ENCODE measurements at regions not wholly inside any gene's neighbourhood (a gene's known extent, or its start where the extent isn't known, plus 50 kb on each side); places are given as distances from the start of the nearest gene placed in this dataset.

DNA sequence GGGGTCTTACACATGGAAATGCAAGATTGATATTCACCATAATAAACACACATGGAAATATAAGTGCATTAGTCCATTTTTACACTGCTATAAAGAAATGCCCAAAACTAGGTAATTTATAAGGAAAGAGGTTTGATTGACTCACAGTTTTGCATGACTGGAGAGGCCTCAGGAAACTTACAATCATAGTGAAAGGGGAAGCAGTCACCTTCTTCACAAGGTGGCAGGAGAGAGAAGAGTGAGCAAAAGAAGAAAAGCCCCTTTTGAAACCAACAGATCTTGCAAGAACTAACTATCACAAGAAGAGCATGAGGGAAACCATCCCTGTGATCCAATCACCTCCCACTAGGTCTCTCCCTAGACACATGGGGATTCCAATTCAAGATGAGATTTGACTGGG lies 111.7 kb upstream of the TP63 start:
- no peak overlapping the region for H3K4me3 ChIP-seq (ENCODE audit: low read depth, low read length)
- ChIA-PET CTCF (no interaction called here), POLR2A (no interaction called here)
- no peak for DNase-seq (ENCODE audit: low read depth, low spot score)
- TF ChIP-seq, protein P1, sequence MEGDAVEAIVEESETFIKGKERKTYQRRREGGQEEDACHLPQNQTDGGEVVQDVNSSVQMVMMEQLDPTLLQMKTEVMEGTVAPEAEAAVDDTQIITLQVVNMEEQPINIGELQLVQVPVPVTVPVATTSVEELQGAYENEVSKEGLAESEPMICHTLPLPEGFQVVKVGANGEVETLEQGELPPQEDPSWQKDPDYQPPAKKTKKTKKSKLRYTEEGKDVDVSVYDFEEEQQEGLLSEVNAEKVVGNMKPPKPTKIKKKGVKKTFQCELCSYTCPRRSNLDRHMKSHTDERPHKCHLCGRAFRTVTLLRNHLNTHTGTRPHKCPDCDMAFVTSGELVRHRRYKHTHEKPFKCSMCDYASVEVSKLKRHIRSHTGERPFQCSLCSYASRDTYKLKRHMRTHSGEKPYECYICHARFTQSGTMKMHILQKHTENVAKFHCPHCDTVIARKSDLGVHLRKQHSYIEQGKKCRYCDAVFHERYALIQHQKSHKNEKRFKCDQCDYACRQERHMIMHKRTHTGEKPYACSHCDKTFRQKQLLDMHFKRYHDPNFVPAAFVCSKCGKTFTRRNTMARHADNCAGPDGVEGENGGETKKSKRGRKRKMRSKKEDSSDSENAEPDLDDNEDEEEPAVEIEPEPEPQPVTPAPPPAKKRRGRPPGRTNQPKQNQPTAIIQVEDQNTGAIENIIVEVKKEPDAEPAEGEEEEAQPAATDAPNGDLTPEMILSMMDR (IDR thresholded peaks at IDR 0.05; ENCODE audit: insufficient read depth, low read length, missing control alignments): no peak

DNA sequence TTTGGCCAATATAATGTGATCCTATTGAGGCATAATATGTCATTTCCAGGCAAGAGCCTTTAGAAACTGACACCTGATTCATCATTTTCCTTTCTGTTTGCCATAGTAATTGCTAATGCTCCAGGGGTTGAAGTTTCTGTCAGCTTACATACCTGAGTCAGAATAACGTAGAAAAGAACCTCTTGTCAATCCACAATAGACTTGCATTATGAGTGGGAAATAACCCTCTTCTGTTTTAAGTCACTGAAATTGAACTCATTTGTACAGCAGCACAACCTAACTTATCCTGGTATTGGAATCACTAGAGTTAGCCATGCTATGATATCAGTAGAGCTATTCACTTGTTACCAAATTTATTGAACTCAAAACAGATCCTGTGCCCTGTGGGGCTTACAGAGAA lies 101.7 kb upstream of the TP63 start:
- TF ChIP-seq, protein P1 (IDR thresholded peaks at IDR 0.05; ENCODE audit: insufficient read depth, low read length, missing control alignments): no peak
- DNase-seq (ENCODE audit: low read depth, low spot score): no peak
- POLR2A ChIA-PET: no interaction called here
- CTCF ChIA-PET: interaction anchor here (1.5 kb wide), 1 partner anchor 15 kb away, joined by 4 read pairs; no protein-coding TSS in a partner anchor
- no peak overlapping the region for H3K4me3 ChIP-seq (ENCODE audit: low read depth, low read length)

DNA sequence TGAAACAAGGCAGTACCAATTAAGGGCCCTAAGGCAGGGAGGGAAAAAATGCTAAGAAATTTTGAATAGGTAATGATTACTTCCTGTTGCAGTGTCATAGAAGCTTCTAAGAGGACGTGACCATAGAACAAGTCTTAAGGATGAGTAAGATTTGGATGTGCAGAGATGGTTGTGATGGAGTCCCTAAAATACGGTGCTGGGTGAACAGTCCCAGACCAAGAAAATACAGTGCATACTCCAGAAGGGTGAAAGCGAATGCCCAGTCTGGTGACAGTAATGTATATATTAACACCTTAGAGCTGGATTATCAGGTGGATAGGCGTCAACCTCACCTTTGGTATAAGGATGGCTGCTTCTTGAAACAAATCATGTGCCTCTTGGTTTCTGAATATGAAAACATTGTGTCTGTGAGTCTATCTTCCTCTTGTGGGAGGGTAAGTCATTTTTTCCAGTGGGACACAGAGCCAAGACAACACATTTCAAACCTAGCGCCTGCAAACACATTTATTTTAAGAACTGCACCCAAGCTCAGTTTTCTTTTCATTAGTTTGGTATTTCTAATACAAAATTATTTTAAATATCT lies 101.2 kb upstream of the TP63 start:
- TF ChIP-seq, protein P1 (IDR thresholded peaks at IDR 0.05; ENCODE audit: insufficient read depth, low read length, missing control alignments): no peak
- CTCF ChIA-PET: interaction anchor here (1.5 kb wide), 1 partner anchor 15 kb away, joined by 4 read pairs; no protein-coding TSS in a partner anchor
- DNase-seq (ENCODE audit: low read depth, low spot score): no peak
- H3K4me3 ChIP-seq (ENCODE audit: low read depth, low read length): no peak overlapping the region
- POLR2A ChIA-PET: no interaction called here

DNA sequence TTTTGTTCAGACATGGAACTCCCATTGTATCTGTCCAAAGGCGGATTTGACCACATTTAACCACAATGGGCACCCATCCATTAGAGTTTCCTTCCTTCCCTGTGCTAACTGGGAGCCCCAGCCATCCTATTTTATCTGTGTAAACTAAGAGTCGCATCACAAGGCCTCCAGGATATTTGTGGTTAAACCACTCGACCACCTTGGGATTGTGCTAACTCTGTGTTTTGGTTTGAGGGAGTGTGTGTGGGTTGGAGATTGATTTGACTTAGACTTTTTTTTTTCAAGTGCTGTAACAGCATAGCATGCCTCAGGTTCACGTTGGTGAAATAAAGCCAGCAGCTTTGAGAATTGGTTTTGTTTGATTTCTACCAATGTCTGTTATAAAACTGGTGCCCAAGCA lies 100.4 kb upstream of the TP63 start:
- TF ChIP-seq, protein P1 (IDR thresholded peaks at IDR 0.05; ENCODE audit: insufficient read depth, low read length, missing control alignments): no peak
- ChIA-PET CTCF (no interaction called here), POLR2A (no interaction called here)
- no peak for DNase-seq (ENCODE audit: low read depth, low spot score)
- no peak overlapping the region for H3K4me3 ChIP-seq (ENCODE audit: low read depth, low read length)

DNA sequence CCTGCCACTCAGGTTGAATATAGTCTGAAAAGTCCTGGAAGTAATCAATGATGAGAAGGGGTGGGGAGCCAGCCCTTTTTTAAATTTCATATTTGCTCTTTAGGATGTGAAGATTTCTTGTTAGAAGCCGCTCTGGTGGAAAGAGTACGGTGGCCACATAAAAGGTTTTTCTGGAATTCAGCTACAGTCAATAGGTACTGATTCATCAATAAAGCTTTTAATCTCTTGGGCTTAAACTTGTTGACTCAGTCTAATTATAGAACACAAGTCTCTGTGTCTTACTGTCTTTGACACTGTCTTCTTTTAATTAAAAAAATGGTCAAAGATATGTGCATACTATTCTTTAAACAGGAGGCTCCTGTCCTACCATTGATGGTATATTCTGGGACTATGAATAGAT lies 99.9 kb upstream of the TP63 start:
- TF ChIP-seq, protein P1 (IDR thresholded peaks at IDR 0.05; ENCODE audit: insufficient read depth, low read length, missing control alignments): no peak
- no peak for DNase-seq (ENCODE audit: low read depth, low spot score)
- H3K4me3 ChIP-seq (ENCODE audit: low read depth, low read length): no peak overlapping the region
- CTCF ChIA-PET: no interaction called here
- POLR2A ChIA-PET: interaction anchor here (0.5 kb wide), 1 partner anchor 239 kb away, joined by 4 read pairs; no protein-coding TSS in a partner anchor

DNA sequence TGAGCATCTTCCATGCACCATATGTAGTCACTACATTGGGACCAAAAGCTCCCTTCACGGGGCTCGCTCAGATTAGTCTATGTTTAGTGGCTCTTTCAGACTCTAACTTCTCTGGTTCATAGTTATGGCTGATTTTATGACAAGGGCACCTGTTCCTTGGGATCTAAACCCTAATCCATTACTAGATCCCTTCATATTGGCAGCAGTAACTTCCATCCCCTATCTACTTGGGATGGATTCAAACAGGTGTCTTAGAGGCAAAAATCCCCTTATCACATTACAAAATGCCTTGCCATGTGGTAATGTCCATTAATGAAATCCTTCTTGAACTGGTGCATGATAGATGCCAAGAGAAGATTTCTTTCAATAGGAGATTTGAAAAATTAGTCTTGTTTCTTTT lies 96.7 kb upstream of the TP63 start:
- POLR2A ChIA-PET: no interaction called here
- TF ChIP-seq, protein P1 (IDR thresholded peaks at IDR 0.05; ENCODE audit: insufficient read depth, low read length, missing control alignments): no peak
- no peak overlapping the region for H3K4me3 ChIP-seq (ENCODE audit: low read depth, low read length)
- CTCF ChIA-PET: no interaction called here
- DNase-seq (ENCODE audit: low read depth, low spot score): no peak
